ELF-1 (cell line): ENCODE measurements at regions not wholly inside any gene's neighbourhood (a gene's known extent, or its start where the extent isn't known, plus 50 kb on each side); places are given as distances from the start of the nearest gene placed in this dataset.

Experiments used
- DNase-seq: peaks from one replicate; pipeline ENCODE4 v3.0.0-alpha.2; 2016; ENCODE audit warnings: low read depth, low spot score

DNA sequence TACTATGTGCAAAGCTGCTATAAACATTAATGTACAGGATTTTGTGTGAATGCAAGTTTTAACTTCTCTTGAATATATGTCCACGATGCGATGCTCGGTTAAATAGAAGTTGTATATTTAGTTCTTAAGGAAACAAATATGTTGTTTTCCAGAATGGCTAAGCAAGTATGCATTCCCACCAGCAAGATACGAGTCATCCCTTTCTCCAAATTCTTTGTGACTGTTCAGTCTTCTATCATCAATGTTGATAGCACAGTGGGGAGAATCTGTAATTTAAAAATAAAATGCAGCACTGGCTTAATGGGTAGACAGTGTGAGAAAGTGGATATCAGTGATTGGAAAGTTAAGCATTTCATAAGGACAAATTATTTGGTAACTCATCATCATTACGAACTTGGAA is 1340.8 kb downstream of the PCDH9 start:
- no peak for DNase-seq

DNA sequence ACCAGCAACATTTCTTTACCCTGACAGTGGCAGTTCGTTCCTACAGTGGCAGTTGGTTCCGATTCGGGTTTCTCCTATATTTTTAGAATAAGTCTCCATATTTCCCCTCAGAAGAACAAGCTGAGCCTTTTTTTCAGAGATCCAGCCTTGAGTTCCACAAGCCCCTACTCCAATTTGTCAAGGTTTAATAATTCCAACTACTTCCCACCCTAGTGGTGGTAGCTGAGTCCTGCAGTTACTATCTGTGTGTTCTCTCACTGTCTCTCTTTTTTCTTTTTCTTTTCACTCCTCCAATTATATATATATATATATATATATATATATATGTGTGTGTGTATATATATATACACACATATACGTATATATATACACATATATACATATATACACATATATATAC is 1347.3 kb downstream of the PCDH9 start:
- no peak for DNase-seq

DNA sequence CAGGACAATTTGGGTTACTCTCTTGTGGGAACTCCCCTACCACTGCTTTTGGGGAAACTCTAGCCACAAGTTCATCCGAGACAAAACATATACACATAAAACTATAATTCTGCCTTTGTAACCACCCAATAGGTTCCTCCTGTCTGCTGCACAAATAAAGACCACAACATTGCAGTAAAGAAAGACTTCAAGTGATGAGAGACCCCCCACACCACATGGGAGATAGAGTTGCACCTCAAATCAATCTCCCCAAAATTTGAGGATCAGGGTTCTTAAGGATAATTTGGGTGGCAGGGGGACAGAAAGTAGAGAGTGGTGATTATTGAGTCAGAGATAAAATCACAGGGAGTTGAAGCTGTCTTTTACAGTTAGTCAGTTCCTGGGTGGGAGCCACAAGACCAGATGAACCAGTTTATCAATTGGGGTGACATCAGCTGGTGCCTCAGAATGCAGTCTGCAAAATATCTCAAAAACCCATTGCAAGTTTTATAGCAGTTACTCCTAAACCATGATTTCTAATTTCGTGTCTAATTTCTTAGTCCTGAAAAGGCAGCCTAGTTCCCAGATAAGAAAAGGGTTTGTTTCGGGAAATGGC is 1348.5 kb downstream of the PCDH9 start:
- DNase-seq = no peak

GRCh38 chr13:65875031-65875430 is 1355.1 kb downstream of the PCDH9 start:
- DNase-seq = no peak

- DNase-seq = no peak
Measured at GRCh38 chr13:65872448-65872847, 1357.7 kb downstream of the PCDH9 start.

DNA sequence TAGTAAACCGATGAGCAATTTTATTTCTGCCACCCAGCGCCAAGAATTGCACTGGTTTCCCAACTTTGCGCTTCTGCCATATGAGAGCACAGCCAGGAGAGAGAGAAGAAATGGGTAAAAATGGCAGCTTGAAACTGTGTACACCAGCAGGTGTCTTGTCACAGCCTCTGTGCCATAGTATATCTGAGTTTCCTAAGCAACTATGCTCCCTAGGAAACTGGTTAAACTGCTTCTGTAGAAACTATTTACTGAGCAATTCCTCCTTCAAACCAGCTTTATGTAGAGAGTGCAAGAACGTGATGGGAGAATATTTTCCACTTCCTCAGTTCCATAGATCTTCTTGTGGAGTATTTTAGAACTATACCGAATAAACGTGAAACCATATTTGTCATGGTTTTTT is 1361.3 kb downstream of the PCDH9 start:
- DNase-seq = no peak

GRCh38 chr13:65868099-65868498 is 1362.0 kb downstream of the PCDH9 start:
- DNase-seq = no peak

- no peak for DNase-seq
Measured at GRCh38 chr13:65866138-65866537, 1364.0 kb downstream of the PCDH9 start.

GRCh38 chr13:65865206-65865605 is 1364.9 kb downstream of the PCDH9 start:
- no peak for DNase-seq

DNA sequence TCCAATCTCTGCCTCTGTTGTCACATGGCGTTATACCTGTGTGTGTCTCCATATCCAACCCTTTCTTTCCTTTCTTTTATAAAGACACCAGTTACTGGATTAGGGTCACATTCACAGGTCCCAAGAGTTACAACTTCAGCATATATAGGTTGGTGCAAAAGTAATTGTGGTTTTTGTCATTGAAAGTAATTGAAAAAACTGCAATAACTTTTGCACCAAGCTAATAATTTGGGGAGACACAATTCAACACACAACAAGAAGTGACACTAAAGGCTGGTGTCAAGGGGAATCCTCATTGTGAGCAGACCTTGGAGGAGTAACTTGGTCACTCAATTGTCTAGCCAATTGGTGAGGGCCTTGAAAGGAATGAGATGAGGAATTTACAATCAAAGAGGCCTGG is 1366.1 kb downstream of the PCDH9 start:
- no peak for DNase-seq

GRCh38 chr13:65860306-65860705 is 1369.8 kb downstream of the PCDH9 start:
- no peak for DNase-seq

DNA sequence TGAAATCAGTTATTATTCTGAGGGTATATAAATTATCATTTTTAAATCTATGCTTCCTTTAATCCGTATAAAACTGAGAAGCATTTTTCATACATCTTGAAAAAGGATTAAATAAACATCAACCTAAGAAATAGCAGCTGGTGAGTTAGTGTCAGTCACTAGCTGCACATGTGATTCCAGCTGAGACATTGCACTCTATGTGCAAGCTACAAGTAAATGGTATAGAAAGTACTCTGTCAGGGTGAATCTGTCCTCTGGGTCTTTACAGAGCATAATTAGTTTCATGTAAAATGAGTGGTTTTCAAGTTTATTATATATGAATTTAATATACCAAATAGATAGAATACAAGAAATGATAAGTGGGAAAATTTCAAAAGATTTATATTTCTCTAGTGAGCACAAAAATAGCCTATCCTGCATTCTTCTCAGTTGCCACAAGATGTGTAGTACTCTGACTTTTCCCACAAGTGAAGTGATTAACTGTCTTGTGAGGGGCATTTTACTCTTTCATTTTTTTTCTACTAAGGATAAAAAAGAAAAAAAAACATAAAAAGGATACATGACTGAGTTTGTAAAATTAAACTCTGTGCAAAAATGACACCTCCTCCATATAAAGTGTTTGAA is 1372.1 kb downstream of the PCDH9 start:
- DNase-seq = no peak

GRCh38 chr13:65856431-65856830 is 1373.7 kb downstream of the PCDH9 start:
- DNase-seq = no peak

DNA sequence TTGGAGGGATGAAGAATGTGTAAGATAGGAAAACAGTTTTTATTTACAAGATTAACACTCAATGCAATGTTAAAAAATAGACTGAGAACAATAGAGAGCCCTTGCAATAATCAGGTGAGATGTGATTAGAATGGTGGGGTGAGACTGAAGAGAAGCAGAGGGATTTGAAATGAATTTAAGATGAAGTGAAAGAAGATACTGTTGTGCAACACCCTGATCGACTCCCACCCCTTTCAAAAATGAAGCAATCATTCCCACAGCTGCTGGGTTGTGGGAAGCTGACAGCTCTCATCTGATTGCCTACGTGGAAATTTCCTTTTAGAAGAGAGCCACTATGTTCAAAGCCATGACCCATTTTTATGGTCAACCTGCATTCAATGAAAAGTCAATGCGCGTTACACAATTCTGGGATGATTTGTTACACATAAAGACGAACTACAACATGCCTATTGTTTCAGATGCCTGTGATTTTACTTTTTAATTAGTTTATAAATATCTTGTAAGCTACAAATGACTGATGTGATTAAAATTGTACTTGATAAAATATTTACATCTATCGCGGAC is 1374.8 kb downstream of the PCDH9 start:
- DNase-seq = no peak

GRCh38 chr13:65854431-65854830 is 1375.7 kb downstream of the PCDH9 start:
- DNase-seq = no peak

- no peak for DNase-seq
Measured at GRCh38 chr13:65844266-65844841, 1385.8 kb downstream of the PCDH9 start.

DNA sequence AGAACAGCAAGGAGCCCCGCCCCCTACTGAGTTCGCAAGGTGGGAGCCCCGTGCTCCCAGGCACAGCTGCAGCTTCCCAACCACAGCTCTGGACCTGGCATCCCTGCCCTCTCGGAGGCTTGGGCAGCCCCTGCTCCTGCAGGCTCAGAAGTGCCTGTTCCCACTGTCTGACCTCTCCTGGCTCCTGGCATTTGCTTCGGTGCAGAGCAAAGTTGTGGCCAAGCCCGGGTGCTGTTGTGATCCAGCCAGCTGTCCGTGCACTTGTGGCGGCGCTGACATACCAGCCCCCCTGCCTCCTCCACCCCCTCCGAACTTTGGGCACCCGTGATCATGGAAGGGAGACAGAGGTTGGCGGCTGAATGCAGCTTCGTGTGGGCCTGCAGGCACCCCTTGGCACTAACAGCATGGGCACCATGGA is 1386.8 kb downstream of the PCDH9 start:
- DNase-seq = no peak

DNA sequence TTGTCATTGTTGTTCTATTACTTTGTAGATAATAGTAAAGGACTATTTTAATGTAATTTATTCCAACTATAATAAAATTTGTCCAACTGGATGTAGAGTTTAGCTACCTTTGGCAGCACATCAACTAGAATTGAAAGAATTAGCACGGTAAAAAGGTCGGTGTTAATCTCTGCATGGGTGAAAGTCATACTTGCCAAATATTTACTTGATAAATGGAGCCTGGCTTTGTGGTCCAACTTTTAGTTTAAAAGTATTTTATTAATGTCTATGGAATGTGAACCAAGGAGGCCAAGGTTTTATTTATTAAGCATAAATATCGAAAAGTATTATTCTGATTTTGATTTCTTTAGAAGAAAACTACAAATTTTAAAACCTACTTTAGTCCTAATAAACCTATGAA is 1389.0 kb downstream of the PCDH9 start:
- DNase-seq = no peak

DNA sequence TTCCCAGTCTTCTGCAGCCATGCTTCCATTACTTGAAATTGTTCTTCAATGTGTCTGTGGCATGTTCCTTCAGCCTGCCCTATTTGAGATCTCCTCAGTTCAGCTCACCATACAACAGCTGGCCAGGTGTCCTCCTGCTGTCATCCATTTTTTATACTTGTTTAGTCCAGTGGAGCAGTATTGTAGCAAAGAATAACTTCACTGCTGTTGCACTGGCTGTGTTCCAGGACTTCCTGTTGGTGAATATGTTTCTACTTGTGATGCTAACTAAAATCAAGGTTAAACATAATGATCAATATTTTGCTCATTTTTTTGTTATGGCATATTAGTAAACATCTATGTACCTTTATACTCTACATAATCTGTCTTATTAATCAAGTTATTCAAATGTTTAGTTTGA is 1394.1 kb downstream of the PCDH9 start:
- no peak for DNase-seq

DNA sequence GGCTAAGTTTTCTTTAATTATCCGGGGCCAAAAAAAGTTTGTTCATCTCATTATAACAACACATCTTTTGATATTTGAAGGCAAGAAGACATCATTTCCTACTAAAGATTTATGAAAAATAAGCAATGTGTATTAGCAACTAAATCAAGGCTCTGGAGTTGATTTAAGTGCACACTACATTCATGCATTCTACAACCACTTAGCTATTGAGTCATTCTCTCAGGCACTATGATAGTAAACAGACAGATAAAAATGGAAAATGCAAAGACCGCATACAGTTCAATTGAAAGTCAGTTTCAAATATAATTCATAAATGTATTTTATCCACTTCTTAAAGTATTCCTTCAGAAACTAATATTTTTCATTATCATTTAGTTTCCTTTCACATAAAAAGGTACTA is 1395.2 kb downstream of the PCDH9 start:
- DNase-seq = no peak

- DNase-seq = no peak
Measured at GRCh38 chr13:65830411-65831205, 1399.5 kb downstream of the PCDH9 start.

DNA sequence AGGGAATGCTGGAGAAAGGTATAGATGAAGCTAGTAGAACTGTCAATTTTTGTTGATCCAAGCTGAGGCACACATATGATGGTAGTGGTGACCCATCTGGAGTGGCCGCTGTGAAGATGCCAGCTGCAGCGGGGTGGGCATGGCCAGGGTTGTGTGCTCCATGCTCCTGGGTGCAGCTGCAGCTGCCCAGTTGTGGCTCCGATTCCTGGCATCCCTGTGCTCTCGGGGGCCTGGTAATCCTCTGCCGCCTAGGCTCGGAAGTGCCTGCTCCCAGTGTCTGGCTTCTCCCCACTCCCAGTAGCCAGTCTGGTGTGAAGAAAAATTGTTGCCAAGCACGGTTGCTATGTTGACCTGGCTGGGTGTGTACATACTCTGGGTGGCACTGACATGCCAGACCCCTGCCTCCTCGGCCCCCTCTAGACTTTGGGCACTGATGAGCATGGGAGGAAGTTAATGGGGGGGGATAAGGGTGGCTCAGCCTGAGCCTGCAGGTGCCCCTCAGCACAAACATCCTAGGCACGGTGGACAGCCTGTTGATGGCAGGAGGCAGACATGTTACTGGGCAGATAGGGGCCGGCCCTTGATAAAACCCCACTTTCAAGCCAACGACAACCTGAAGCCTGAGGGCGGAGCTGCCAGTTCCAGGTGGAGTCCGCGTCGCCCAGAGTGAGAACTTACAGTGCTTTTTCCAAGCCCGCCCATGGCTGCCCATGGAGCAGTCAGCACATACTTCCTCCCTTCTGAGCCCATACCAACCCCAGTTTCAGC is 1400.7 kb downstream of the PCDH9 start:
- no peak for DNase-seq
